ENCODE measurements at regions not wholly inside any gene's neighbourhood (a gene's known extent, or its start where the extent isn't known, plus 50 kb on each side); places are given as distances from the start of the nearest gene placed in this dataset.

GRCh38 chr12:92237262-92237661, 91.6 kb upstream of the BTG1 start:
- TF ChIP-seq CTCF (IDR thresholded peaks at IDR 0.05 in 2 of 3, conservative IDR thresholded peaks at IDR 0.05 in 1 of 3; ENCODE audit: control insufficient read depth in 2 of 3, extremely low read depth in 1 of 3, insufficient read depth in 1 of 3, low read depth in 3 of 3, low read length in 3 of 3) (no peak), ATF3 (IDR thresholded peaks at IDR 0.05; ENCODE audit: borderline replicate concordance, extremely low read depth, low read depth, low read length) (no peak), CEBPB (IDR thresholded peaks at IDR 0.05; ENCODE audit: borderline replicate concordance in 1 of 2, low read depth in 2 of 2, low read length in 2 of 2) (no peak), RBBP5 (conservative IDR thresholded peaks at IDR 0.05) (no peak)

Data from GM12878 (cell line).